PC-9 (cell line): ENCODE measurements at regions not wholly inside any gene's neighbourhood (a gene's known extent, or its start where the extent isn't known, plus 50 kb on each side); places are given as distances from the start of the nearest gene placed in this dataset.

Source experiments
- EZH2 ChIP-seq: fragments of 200-600 bp; sonication (generic); IDR thresholded peaks from 2 replicates; pipeline ENCODE4 v1.8.0; 2017; ENCODE audit warnings: antibody characterized with exemption, low read depth
- TF ChIP-seq, protein P1 (sequence below): fragments of 200-600 bp; sonication (generic); conservative IDR thresholded peaks from 2 replicates; pipeline ENCODE4 v1.6.1; 2017; ENCODE audit warnings: mixed run types, antibody characterized with exemption, mild to moderate bottlenecking, moderate library complexity

DNA sequence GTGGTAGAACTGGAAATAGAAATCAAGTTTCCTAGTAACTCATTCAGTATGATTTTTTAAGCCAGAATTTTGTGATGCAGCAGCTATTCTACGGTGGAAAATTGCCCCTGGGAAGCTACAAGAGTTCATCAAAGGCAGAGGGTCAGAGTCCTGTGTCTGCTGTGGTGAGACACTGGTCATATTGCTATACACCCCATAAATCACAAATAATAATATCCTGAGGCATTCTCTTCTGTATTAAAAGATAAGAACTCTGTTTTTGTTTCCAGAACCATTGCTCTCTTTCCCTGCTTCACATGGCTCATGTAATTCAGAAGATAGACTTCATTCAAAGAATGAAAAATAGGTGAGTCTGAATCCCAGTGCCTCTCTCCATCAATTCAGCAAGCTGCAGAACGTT, 188.8 kb upstream of the NOCT start:
- TF ChIP-seq, protein P1, sequence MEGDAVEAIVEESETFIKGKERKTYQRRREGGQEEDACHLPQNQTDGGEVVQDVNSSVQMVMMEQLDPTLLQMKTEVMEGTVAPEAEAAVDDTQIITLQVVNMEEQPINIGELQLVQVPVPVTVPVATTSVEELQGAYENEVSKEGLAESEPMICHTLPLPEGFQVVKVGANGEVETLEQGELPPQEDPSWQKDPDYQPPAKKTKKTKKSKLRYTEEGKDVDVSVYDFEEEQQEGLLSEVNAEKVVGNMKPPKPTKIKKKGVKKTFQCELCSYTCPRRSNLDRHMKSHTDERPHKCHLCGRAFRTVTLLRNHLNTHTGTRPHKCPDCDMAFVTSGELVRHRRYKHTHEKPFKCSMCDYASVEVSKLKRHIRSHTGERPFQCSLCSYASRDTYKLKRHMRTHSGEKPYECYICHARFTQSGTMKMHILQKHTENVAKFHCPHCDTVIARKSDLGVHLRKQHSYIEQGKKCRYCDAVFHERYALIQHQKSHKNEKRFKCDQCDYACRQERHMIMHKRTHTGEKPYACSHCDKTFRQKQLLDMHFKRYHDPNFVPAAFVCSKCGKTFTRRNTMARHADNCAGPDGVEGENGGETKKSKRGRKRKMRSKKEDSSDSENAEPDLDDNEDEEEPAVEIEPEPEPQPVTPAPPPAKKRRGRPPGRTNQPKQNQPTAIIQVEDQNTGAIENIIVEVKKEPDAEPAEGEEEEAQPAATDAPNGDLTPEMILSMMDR: no peak
- no peak for TF ChIP-seq EZH2
